Esophagus squamous epithelium (tissue), 4 donors: ENCODE measurements at regions not wholly inside any gene's neighbourhood (a gene's known extent, or its start where the extent isn't known, plus 50 kb on each side); places are given as distances from the start of the nearest gene placed in this dataset.

Source experiments
- CTCF ChIP-seq, 6 experiments: fragments of 450-650 bp in 4 of 6; fragments of 200-600 bp in 2 of 6; sonication (generic) in 2 of 6; IDR thresholded peaks; one replicate each; pipeline ENCODE4 v1.5.1; 2016 to 2019; ENCODE audit warnings: antibody characterized with exemption in 6 of 6, mild to moderate bottlenecking in 4 of 6, moderate library complexity in 4 of 6
- POLR2A ChIP-seq, 4 donors: fragments of 450-650 bp; IDR thresholded peaks; one replicate each; pipeline ENCODE4 v1.6.1; 2017; ENCODE audit warnings: antibody characterized with exemption in 4 of 4, mild to moderate bottlenecking in 4 of 4, moderate library complexity in 3 of 4

DNA sequence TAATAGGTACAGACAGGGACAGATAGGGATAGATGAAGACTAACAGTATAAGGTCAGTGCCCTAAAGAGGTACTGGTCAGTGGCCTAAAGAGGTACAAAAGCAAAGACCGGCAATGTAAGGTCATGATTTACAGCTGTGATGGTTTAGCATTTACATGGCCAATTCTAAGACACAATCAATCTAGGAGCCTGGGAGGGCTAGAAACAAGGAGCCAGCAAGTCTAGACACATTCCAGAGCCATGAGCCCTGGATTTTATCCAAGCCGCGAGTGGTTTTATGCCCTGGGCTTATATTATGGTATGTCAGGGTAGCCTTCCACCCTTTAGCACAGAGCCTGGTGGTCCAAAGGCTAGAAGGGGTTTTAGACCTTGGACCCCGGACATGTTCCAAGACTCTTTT lies 124.2 kb downstream of the CBLN2 start:
- TF ChIP-seq CTCF (IDR thresholded peaks at IDR 0.05) (no peak), POLR2A (IDR thresholded peaks at IDR 0.05) (no peak)
